ENCODE measurements at regions not wholly inside any gene's neighbourhood (a gene's known extent, or its start where the extent isn't known, plus 50 kb on each side); places are given as distances from the start of the nearest gene placed in this dataset.

DNA sequence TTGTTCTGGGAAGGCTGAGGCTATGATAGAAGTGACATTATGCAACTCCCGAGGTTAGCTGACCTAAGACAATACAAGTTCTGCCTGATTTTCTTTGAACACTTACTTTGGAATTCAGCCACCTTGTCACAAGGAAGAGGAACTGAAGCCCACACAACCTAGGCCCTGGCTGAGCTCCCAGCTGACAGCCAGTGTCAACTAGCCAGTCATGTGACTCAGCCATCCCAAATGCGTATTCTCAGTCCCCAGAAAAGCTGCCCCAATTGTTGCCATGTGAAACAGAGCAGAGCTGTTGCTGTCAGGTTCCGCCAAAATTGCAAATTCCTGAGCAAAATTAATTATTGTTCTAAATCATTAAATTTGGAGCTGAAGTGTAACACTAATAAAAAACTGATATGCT, 1010.0 kb downstream of the XPNPEP1 start:
- TF ChIP-seq, protein P1, sequence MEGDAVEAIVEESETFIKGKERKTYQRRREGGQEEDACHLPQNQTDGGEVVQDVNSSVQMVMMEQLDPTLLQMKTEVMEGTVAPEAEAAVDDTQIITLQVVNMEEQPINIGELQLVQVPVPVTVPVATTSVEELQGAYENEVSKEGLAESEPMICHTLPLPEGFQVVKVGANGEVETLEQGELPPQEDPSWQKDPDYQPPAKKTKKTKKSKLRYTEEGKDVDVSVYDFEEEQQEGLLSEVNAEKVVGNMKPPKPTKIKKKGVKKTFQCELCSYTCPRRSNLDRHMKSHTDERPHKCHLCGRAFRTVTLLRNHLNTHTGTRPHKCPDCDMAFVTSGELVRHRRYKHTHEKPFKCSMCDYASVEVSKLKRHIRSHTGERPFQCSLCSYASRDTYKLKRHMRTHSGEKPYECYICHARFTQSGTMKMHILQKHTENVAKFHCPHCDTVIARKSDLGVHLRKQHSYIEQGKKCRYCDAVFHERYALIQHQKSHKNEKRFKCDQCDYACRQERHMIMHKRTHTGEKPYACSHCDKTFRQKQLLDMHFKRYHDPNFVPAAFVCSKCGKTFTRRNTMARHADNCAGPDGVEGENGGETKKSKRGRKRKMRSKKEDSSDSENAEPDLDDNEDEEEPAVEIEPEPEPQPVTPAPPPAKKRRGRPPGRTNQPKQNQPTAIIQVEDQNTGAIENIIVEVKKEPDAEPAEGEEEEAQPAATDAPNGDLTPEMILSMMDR (IDR thresholded peaks at IDR 0.05; ENCODE audit: insufficient read depth, low read length, missing control alignments): no peak
- POLR2A ChIA-PET: no interaction called here
- no peak overlapping the region for H3K4me3 ChIP-seq (ENCODE audit: low read depth, low read length)
- CTCF ChIA-PET: interaction anchor here (0.7 kb wide), 1 partner anchor 15 kb away, joined by 3 read pairs; no protein-coding TSS in a partner anchor
- no peak for DNase-seq (ENCODE audit: low read depth, low spot score)

DNA sequence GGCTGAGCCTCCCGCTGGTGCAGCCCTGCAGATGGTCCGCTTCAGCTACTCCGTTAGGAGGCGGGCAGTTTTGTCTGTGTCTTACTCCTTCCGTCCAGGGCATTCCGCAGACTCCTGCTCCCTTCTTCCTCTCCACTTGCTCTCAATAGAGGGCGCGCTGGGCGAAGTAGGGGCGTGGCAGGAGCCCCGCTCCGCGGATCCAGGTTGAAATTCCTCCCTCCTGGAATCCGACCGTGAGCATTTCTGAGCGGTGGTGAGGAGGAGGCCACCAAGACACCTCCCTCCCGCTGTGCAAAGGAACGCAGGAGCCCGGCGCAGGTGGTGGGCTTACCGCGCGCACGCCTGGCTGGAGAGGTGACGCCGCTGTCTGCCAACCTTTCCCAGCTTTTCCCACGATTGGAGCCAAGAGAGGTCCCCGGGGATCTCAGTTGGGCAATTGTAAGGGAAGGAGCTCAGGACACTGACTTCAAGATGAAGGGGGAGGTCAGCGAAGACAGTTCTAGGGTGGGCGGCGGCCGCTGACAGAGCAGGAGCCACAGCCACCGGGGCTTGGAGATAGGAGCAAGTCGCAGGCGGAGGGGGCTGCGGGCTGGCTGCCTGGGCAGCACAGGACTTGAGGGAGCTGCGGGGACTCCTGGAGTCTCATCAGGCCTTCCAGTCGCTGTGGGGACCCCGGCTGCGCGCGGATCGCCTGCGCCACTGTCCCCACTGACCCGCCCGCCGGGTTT, 1011.3 kb downstream of the XPNPEP1 start:
- TF ChIP-seq, protein P1 (IDR thresholded peaks at IDR 0.05; ENCODE audit: insufficient read depth, low read length, missing control alignments): peak; percentile 65
- peak overlapping the region; percentile 64 for H3K4me3 ChIP-seq (ENCODE audit: low read depth, low read length)
- DNase-seq (ENCODE audit: low read depth, low spot score): no peak
- ChIA-PET POLR2A (no interaction called here), CTCF (interaction anchor here (1.1 to 1.9 kb wide), 2 partner anchors 9 to 518 kb away, joined by 3 to 11 read pairs; no protein-coding TSS in a partner anchor)

DNA sequence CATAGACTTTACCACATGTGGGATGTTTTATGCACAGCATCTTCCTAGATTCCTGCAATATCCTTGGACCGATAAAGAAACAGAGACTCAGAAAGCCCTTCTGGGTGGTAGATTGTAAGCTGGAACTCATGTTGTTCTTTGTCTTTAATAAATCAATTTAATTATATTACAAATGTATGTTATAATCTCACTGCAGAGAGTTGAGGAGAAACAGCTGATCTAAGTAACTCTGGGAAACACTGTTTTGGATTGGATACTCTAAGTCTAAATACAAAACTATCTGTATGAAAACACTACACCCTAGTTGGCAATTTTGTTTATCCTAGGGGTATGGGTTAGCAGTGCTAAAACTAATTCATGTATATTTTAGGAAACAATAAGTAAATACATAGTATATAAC, 1015.2 kb downstream of the XPNPEP1 start:
- TF ChIP-seq, protein P1 (IDR thresholded peaks at IDR 0.05; ENCODE audit: insufficient read depth, low read length, missing control alignments): no peak
- ChIA-PET POLR2A (no interaction called here), CTCF (no interaction called here)
- DNase-seq (ENCODE audit: low read depth, low spot score): no peak
- no peak overlapping the region for H3K4me3 ChIP-seq (ENCODE audit: low read depth, low read length)

DNA sequence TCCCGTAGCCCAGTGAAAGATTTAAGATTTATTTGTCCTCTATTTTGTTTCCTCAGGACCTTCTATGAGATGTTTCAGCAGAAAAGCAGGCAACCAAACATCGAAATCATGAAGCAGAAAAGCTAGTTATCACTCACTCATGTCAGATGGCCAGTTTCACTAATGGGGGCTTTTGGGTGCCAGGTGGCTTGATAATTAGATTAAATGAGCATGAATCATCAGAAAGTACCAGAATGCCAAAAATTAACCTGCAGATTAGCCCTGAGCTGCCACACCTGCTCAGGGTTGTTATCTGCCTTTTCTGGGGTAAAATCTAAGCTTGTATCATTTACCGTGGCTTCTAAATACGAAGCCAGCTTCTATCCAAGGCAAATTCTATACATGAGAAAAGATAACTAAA, 1017.5 kb downstream of the XPNPEP1 start:
- TF ChIP-seq, protein P1 (IDR thresholded peaks at IDR 0.05; ENCODE audit: insufficient read depth, low read length, missing control alignments): no peak
- ChIA-PET POLR2A (no interaction called here), CTCF (no interaction called here)
- DNase-seq (ENCODE audit: low read depth, low spot score): no peak
- H3K4me3 ChIP-seq (ENCODE audit: low read depth, low read length): no peak overlapping the region

DNA sequence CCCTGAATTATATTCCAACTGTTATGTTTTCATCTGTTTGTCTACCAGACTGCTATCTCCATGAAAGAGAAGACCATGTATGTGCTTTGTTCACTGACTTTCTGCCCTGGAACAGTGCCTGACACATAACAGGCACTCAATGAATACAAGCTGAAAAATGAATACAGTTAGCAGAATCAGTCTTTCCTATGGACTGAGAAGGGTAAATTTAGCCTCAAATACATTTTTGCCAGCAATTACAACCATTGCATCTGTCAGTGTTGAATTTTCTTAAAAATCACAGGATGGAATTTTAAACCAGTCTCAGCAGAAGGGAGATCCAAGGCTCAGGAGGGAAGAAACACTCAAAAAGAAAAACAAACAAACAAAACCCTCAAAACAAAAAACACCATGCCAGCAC, 1018.1 kb downstream of the XPNPEP1 start:
- H3K4me3 ChIP-seq (ENCODE audit: low read depth, low read length): no peak overlapping the region
- TF ChIP-seq, protein P1 (IDR thresholded peaks at IDR 0.05; ENCODE audit: insufficient read depth, low read length, missing control alignments): no peak
- CTCF ChIA-PET: no interaction called here
- DNase-seq (ENCODE audit: low read depth, low spot score): no peak
- POLR2A ChIA-PET: no interaction called here

DNA sequence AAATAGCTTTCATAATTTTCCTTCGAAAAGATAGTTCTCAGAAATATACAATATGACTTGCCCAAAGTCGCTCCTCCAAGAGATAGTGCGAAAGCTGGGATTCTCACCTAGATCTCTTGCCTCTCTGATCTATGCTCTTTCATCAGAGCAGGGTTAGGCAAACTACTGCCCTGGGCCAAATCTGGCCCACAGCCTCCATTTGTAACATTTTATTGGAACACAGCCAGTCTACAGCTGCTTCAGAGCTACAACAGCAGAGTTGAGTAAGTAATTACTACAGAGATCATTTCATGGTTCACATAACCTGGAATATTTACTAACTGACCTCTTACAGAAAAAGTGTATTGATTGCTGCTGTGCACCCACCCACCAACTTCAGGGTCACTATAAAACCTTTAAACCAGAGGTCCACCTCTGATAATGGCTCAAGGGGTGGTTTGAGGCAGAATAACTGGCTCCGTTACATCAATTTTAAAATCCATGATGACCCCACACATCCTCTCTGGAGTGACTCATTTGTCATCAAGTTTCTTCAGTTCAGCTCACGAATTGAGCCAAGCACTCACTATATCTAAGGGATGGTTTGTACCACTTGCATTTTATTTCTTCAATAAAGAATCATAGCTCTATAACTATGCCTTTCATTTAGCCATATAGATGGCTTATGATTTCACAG, 1019.0 kb downstream of the XPNPEP1 start:
- H3K4me3 ChIP-seq (ENCODE audit: low read depth, low read length): no peak overlapping the region
- POLR2A ChIA-PET: no interaction called here
- DNase-seq (ENCODE audit: low read depth, low spot score): no peak
- CTCF ChIA-PET: no interaction called here
- TF ChIP-seq, protein P1 (IDR thresholded peaks at IDR 0.05; ENCODE audit: insufficient read depth, low read length, missing control alignments): no peak

All from AG04449 (cell line).